K562 (cell line): ENCODE measurements at regions not wholly inside any gene's neighbourhood (a gene's known extent, or its start where the extent isn't known, plus 50 kb on each side); places are given as distances from the start of the nearest gene placed in this dataset.

ENCODE experiments used
- CEBPB ChIP-seq: fragments of 450-650 bp; IDR thresholded peaks from 2 replicates; pipeline ENCODE4 v1.6.1; 2016; ENCODE audit warnings: missing genetic modification characterization, missing compliant biosample characterization
- FOS ChIP-seq: IDR thresholded peaks from 3 replicates; pipeline ENCODE4 v1.6.1; 2011; ENCODE audit not compliant: insufficient read length; ENCODE audit errors: extremely low read depth
- MEF2D ChIP-seq: conservative IDR thresholded peaks from 2 replicates; pipeline ENCODE4 v1.6.1; 2016; ENCODE audit warnings: low read depth, missing genetic modification characterization, missing compliant biosample characterization
- SP1 ChIP-seq: sonication (generic); formaldehyde crosslinking; IDR thresholded peaks from 2 replicates; pipeline ENCODE4 v1.8.1; 2022; ENCODE audit warnings: mild to moderate bottlenecking, missing genetic modification reagents
- SRSF7 ChIP-seq: fragments of 200-400 bp; formaldehyde crosslinking; optimal IDR thresholded peaks from 2 replicates; pipeline ENCODE3; 2017; ENCODE audit warnings: mild to moderate bottlenecking, low read depth, low read length
- TEAD4 ChIP-seq, 2 experiments: sonication (generic) in 1 of 2; formaldehyde crosslinking in 1 of 2; IDR thresholded peaks; 2 replicates each; pipeline versions ENCODE4 v1.6.1 to v1.8.0; 2012 to 2022; ENCODE audit warnings: borderline replicate concordance in 1 of 2, inconsistent platforms in 1 of 2, low read length in 1 of 2, mild to moderate bottlenecking in 1 of 2, missing genetic modification reagents in 1 of 2
- TRIM28 ChIP-seq: fragments of 450-650 bp; IDR thresholded peaks from 2 replicates; pipeline ENCODE4 v1.6.1; 2017
- ZNF282 ChIP-seq: sonication (generic); formaldehyde crosslinking; IDR thresholded peaks from 2 replicates; pipeline ENCODE4 v1.8.1; 2023; ENCODE audit warnings: missing genetic modification reagents
- ZNF668 ChIP-seq: fragments of 250-450 bp; sonication (Bioruptor Pico); IDR thresholded peaks from 2 replicates; pipeline ENCODE4 v1.8.0; 2022; ENCODE audit warnings: mild to moderate bottlenecking, inconsistent platforms
- TF ChIP-seq, protein P1 (sequence below), 3 experiments: IDR thresholded peaks in 2 of 3; conservative IDR thresholded peaks in 1 of 3; 2 replicates each; pipeline ENCODE4 v1.5.1; 2011 to 2012; ENCODE audit warnings: low read length in 3 of 3, mild to moderate bottlenecking in 3 of 3, control low read depth in 2 of 3, improper control_type of control experiment in 1 of 3, inconsistent platforms in 1 of 3, low read depth in 1 of 3, mixed read lengths in 1 of 3, moderate library complexity in 1 of 3; ENCODE audit not compliant: insufficient read depth in 2 of 3
- TF ChIP-seq, protein P2 (sequence below), 2 experiments: fragments of 450-650 bp in 1 of 2; sonication (generic) in 1 of 2; formaldehyde crosslinking in 1 of 2; IDR thresholded peaks in 1 of 2; conservative IDR thresholded peaks in 1 of 2; 2 replicates each; pipeline versions ENCODE4 v1.6.1 to v1.8.1; 2016 to 2023; ENCODE audit warnings: mild to moderate bottlenecking in 2 of 2, moderate library complexity in 2 of 2, inconsistent platforms in 1 of 2, missing genetic modification reagents in 1 of 2
- TF ChIP-seq, protein P3 (sequence below): sonication (generic); formaldehyde crosslinking; IDR thresholded peaks from 2 replicates; pipeline ENCODE4 v1.8.0; 2022; ENCODE audit warnings: mild to moderate bottlenecking, missing genetic modification reagents, borderline replicate concordance
- TF ChIP-seq, protein P4 (sequence below): sonication (generic); formaldehyde crosslinking; IDR thresholded peaks from 2 replicates; pipeline ENCODE4 v1.5.0; 2020; ENCODE audit warnings: missing genetic modification reagents
- TF ChIP-seq, protein P5 (sequence below): fragments of 250-450 bp; sonication (Bioruptor Pico); IDR thresholded peaks from 2 replicates; pipeline ENCODE4 v1.4.0; 2020; ENCODE audit warnings: mild to moderate bottlenecking

DNA sequence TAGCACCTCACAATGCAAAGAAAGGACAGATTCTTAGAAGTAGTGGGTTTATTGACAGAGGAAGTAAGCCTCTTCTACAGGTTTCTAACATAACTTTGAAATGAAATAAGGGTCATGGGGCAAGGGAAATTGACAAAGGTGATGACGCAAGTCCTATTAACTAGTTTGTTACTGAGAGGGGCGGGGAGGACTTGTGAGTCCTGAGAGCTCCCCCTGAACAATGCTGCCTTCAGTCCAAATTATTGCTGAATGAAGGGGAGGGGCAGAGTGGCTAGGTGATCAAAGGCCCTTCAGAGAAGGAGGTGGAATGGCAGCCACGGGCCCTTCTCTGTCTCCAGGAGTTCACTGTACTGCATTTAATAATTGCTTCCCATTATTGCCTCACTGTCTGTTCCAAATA is 390.0 kb downstream of the MEIS1 start:
- TF ChIP-seq, protein P1, sequence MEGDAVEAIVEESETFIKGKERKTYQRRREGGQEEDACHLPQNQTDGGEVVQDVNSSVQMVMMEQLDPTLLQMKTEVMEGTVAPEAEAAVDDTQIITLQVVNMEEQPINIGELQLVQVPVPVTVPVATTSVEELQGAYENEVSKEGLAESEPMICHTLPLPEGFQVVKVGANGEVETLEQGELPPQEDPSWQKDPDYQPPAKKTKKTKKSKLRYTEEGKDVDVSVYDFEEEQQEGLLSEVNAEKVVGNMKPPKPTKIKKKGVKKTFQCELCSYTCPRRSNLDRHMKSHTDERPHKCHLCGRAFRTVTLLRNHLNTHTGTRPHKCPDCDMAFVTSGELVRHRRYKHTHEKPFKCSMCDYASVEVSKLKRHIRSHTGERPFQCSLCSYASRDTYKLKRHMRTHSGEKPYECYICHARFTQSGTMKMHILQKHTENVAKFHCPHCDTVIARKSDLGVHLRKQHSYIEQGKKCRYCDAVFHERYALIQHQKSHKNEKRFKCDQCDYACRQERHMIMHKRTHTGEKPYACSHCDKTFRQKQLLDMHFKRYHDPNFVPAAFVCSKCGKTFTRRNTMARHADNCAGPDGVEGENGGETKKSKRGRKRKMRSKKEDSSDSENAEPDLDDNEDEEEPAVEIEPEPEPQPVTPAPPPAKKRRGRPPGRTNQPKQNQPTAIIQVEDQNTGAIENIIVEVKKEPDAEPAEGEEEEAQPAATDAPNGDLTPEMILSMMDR (IDR thresholded peaks at IDR 0.05 in 2 of 3, conservative IDR thresholded peaks at IDR 0.05 in 1 of 3; ENCODE audit: insufficient read depth in 2 of 3, low read depth in 1 of 3, low read length in 3 of 3), result no peak
- TF ChIP-seq SRSF7 (no peak), ZNF282 (no peak), TRIM28 (no peak), CEBPB (tag) (no peak), SP1 (CRISPR knock-in tag) (no peak), ZNF668 (CRISPR knock-in tag) (no peak), TEAD4 (IDR thresholded peaks at IDR 0.05; ENCODE audit: low read length) (no peak), TEAD4 (CRISPR knock-in tag; IDR thresholded peaks at IDR 0.05; ENCODE audit: borderline replicate concordance) (no peak), MEF2D (no peak), FOS (no peak)
- TF ChIP-seq, protein P2, sequence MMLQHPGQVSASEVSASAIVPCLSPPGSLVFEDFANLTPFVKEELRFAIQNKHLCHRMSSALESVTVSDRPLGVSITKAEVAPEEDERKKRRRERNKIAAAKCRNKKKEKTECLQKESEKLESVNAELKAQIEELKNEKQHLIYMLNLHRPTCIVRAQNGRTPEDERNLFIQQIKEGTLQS (IDR thresholded peaks at IDR 0.05), result no peak
- TF ChIP-seq, protein P2 (CRISPR knock-in tag; conservative IDR thresholded peaks at IDR 0.05), result no peak
- TF ChIP-seq, protein P3, sequence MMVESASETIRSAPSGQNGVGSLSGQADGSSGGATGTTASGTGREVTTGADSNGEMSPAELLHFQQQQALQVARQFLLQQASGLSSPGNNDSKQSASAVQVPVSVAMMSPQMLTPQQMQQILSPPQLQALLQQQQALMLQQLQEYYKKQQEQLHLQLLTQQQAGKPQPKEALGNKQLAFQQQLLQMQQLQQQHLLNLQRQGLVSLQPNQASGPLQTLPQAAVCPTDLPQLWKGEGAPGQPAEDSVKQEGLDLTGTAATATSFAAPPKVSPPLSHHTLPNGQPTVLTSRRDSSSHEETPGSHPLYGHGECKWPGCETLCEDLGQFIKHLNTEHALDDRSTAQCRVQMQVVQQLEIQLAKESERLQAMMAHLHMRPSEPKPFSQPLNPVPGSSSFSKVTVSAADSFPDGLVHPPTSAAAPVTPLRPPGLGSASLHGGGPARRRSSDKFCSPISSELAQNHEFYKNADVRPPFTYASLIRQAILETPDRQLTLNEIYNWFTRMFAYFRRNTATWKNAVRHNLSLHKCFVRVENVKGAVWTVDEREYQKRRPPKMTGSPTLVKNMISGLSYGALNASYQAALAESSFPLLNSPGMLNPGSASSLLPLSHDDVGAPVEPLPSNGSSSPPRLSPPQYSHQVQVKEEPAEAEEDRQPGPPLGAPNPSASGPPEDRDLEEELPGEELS (CRISPR knock-in tag), result no peak
- TF ChIP-seq, protein P4, sequence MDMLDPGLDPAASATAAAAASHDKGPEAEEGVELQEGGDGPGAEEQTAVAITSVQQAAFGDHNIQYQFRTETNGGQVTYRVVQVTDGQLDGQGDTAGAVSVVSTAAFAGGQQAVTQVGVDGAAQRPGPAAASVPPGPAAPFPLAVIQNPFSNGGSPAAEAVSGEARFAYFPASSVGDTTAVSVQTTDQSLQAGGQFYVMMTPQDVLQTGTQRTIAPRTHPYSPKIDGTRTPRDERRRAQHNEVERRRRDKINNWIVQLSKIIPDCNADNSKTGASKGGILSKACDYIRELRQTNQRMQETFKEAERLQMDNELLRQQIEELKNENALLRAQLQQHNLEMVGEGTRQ (CRISPR knock-in tag), result no peak
- TF ChIP-seq, protein P5, sequence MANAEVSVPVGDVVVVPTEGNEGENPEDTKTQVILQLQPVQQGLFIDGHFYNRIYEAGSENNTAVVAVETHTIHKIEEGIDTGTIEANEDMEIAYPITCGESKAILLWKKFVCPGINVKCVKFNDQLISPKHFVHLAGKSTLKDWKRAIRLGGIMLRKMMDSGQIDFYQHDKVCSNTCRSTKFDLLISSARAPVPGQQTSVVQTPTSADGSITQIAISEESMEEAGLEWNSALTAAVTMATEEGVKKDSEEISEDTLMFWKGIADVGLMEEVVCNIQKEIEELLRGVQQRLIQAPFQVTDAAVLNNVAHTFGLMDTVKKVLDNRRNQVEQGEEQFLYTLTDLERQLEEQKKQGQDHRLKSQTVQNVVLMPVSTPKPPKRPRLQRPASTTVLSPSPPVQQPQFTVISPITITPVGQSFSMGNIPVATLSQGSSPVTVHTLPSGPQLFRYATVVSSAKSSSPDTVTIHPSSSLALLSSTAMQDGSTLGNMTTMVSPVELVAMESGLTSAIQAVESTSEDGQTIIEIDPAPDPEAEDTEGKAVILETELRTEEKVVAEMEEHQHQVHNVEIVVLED (CRISPR knock-in tag), result no peak
